GM18520 (cell line): ENCODE measurements at regions not wholly inside any gene's neighbourhood (a gene's known extent, or its start where the extent isn't known, plus 50 kb on each side); places are given as distances from the start of the nearest gene placed in this dataset.

Experiments
- ATAC-seq: cut with Tn5 transposase; IDR thresholded peaks from one replicate; pipeline ENCODE4 v1.9.1; 2021; ENCODE audit not compliant: unreplicated experiment

- ATAC-seq, result no peak
Measured at GRCh38 chr9:14520341-14520740, 172.9 kb downstream of the ZDHHC21 start.

DNA sequence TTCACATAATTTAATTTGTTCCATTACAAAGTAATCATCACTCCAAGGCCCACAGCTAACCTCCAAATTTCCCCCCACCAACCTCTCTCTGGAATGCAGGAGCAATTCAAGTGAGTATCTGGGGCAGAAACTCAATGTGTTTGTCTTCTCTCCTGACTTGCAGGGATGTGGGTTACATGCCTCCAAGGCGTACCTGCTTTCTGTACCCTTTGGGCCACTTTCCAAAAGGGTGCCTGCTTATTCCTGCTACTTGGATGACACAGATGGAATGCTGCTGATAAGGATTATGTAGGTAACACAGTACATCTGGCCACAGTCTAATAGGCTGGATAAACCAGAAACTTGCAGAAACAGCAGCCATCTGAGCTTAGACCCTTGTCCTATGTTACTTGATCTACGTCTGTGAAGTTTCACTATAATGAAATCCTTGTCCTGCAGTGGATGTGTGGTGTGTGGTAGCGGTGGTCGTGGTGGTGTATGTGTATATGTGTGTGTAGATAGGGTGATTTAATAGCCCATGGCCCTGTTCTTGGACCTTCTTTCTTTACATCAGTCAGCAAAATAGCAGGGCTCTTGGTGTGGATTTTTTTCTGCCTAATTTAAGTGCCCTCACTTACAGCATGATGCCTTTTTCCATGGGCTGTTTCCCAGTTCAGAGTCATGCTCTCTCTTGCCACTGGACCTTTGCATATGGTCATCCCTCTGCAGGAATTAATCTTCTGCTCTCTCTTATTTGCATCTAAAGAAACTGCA is 175.9 kb downstream of the ZDHHC21 start:
- no peak for ATAC-seq

DNA sequence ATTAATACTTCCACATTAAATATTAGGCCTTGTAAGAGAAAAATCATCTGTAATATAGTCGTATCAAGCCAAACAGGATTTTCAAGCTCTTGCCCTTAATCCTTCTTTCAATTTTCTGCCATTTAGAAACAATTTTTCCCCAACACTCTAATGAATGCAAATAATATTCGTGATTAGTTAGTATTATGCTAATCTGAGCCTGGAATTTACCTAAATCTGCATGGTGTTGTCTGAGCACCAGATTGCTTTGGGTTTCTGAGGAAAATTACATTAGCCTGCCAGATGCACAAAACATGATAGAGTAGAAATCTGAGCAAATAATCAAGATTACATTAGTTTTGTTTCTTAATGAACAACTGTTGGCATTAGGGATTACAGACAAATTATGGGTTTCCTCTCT is 176.6 kb downstream of the ZDHHC21 start:
- no peak for ATAC-seq

DNA sequence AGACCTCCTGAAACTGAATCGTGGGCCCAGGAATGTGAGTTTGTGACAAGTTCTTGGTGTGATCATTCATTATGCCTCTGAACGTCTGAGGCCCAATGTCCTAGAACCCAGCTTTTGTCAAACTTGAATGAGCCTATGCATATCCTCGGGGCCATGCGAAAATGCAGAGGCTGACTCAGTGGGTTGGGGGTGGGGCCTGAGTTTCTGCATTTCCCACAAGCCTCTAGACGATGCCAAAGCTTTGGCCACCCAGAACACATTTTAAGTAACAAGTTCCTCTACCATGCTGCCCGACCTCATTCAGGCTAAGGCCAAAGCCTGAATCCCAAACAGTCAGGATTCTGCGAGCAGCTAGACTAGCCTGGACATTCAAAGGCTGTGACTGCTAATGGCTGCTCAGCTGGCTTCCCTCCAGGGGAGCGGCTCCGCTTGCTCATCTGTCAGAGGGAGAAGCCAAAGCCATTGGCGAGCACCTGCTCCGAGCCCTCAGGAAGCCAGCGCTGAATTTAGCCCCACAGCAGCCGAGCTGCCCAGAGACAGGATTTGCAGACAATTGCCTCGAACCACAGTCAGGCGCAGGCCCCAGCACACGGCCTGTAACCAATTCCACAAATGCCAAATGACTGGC is 177.5 kb downstream of the ZDHHC21 start:
- ATAC-seq, result no peak

DNA sequence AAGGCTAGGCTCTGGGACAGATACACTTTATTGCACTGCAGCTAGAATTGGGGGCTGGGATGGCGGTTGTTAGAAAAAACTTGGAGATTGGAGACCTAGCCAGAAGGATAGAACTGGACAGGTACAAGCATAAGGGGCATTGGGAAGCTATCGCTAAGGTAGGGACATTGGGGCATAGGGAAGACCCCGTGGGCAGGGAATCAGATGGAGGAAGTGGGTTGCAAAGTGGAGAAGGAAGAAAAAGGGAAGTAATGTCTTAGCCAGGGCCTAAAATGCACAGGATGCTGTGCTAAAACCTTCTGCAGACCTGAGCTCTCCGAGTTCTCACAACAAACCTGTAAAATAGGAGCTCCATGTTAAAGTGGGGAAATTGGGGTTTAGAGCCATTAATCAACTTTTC is 178.2 kb downstream of the ZDHHC21 start:
- no peak for ATAC-seq

- ATAC-seq, result no peak
Measured at GRCh38 chr9:14512942-14513341, 180.3 kb downstream of the ZDHHC21 start.

DNA sequence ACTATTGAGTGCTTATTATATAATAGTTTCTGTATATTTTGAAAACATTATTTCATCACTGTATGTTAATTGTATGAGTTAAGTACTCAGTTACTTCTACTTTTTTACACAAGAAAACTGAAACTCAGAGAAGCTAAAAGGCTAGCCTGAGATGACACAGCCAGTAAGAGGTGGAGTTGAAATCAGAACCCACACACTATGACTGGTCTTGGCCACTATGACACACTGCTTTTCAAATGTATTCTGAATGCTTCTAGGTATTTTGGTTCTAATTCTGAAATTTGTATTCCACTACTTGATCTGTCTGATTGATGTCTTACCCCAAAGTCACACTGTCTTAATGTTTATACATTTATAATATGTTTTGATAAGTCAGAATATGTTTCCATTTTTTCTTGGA is 181.8 kb downstream of the ZDHHC21 start:
- ATAC-seq, result no peak

DNA sequence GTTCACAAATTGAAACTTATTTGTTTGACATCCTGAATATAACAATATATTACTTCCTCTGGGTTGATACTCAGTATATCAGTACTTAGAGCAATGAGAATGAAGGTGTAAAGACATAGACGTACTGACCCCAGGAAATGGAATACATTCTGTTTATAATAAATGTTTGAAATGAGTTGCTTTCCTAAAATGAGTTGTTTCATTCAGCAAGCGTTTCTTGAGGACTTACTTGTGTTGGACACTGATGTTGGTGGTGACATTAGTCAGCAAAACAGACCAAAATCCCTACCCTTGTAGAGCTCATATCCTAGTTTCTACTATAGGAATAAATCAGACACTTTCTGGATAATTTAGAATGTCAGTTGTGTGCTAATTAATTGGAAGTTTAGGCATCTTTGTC is 184.3 kb downstream of the ZDHHC21 start:
- no peak for ATAC-seq

GRCh38 chr9:14501366-14501765 is 187.4 kb upstream of the NFIB start:
- no peak for ATAC-seq

- no peak for ATAC-seq
Measured at GRCh38 chr9:14500705-14501104, 186.8 kb upstream of the NFIB start.

DNA sequence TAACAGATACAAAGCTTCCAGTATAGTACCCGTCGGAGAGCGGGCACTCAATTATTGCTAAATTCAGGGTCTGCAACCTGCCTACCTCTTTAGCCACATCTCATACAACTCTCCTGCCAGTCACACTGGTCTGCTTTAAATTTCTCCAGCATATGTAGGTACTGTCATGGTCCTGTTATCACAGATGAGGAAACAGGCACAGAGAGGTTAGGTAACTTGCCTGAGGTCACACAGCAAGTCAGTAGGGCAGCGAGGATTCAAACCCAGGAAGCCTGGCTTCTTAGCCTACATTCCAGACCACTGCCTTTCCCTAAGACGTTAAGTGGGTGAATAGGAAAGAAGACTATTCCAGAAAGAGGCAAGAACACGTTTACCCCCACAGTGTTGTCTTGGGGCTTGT is 186.0 kb upstream of the NFIB start:
- no peak for ATAC-seq

- ATAC-seq, result no peak
Measured at GRCh38 chr9:14498824-14499223, 184.9 kb upstream of the NFIB start.

DNA sequence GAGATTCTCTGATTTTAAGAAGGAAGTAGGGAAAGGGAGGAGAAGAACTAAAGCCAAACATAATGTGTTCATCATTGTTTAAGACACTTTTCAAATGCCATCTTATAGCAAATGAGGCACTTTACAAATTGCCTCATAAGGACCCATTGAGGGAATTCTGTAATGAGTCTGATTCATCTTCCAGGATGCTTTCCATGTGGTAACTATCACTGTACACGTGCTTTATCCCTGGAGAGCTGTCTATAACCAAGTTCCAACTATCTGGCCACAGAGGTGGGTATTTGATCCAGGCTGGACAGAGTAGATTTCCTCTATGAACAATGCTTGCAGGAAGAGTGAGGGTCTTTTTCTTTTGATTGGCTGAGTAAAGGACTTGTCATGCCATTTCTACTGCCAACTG is 183.5 kb upstream of the NFIB start:
- no peak for ATAC-seq

DNA sequence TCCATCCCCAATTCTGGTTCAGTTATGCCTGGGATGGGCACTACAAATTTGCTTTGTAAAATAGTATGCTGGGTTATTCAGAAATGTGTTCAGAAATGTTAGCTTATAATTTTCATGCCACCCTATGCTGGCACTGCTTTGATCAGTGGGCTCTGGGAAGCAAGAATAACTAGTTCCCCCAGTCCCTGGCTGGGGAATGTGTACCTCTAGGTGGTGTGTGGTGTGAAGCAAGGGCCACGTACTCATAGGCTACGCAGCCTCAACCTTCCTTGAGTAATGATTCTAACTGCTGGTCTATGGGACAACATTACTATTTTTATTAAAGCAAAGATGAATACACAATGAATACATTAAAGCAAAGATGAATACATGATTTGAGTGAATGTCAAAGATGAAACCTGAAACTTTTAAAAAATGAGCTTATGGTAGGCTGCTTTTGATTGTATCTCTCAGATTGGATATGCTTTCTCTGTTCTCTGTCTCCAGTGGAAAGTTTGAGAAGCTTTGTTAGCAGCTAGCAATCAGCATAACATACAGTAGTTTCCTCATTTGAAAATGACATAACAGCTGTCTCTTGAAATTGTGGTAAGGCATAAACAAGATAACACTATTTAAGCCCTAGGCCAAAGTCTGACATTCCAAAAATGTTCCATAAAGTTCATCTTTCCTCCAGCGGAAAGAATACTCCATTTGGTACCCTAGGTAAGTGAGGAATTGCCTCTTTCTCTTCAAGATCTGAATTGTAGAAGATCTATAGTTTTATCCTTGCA is 174.7 kb upstream of the NFIB start:
- no peak for ATAC-seq

GRCh38 chr9:14487547-14488185 is 173.7 kb upstream of the NFIB start:
- no peak for ATAC-seq

GRCh38 chr9:14485366-14485765 is 171.4 kb upstream of the NFIB start:
- no peak for ATAC-seq

DNA sequence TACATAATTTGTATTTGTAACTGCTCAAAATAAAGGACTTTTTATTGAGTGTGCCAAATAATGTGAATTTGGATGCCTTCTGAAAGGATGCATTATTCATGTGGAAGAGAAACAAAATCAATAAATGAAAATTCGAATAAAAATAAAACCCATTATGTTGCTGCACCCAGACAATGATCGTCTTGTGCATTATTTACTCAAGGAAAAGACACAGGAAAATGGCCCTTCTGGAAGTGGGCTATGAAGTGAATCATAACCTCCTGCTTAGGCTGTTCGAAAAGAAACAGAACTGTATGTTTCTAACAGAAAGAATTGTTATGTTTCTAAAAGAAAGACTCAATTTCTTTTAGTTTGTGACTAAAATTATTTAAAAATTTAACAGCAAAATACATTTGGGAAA is 168.9 kb upstream of the NFIB start:
- ATAC-seq, result no peak

- ATAC-seq, result no peak
Measured at GRCh38 chr9:14480526-14480925, 166.6 kb upstream of the NFIB start.

- ATAC-seq, result no peak
Measured at GRCh38 chr9:14479163-14479560, 165.2 kb upstream of the NFIB start.

DNA sequence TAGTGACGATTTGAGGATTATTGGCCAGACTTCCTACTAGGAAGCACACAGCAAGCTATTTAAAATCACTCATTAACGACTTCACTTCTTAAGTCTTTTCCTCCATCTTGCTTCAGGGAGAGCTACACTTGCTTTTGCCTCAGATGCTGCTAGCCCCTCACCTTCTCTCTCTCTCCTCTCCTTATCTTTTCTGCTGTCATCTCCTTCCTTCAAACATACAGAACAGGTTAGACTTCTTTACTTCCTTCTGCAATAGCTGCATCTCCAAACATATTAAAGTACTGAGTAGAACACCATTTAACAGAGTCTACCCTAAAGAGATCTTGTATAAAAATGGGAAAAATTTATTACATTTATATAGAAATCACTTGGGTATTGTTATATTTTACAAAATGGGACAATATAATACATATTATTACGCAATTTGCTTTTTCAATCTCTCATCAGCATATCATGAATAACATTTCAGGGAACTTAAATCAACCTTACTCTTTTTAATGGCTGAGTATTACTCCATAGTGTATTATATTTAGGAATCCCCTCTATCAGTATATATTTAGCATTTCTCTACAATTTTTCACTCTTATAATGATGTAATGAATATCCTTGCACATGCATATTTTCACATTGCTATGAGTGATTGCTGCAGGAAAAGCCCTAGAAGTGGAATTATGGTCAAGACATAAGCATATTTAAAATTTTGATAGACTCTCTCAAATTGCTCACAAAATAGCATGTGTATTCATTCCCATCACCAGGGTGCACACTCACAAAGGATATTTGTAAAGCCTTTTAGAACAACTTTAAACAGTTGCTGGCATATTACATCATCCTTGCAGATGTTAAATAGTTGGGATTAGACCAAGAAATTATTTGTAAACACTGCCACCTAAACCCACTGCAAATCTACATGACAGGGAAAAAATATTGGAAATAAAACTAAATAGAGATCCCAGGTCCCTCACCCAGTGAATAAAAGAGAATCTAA is 164.5 kb upstream of the NFIB start:
- no peak for ATAC-seq
